ENCODE measurements at regions not wholly inside any gene's neighbourhood (a gene's known extent, or its start where the extent isn't known, plus 50 kb on each side); places are given as distances from the start of the nearest gene placed in this dataset.
"Not testable (repeated sequence)": the region's sequence is repeated elsewhere in the genome, so short reads cannot be mapped to it uniquely, and the experiment has no call there.

- no peak for DNase-seq
Observed at GRCh38 chr21:24436236-24436635, 1171.0 kb downstream of the MRPL39 start.

- DNase-seq, result no peak
Observed at GRCh38 chr21:24428591-24429199, 1178.6 kb downstream of the MRPL39 start.

GRCh38 chr21:24424776-24425175 is 1182.5 kb downstream of the MRPL39 start:
- no peak for DNase-seq

GRCh38 chr21:24423546-24423945 is 1183.7 kb downstream of the MRPL39 start:
- DNase-seq, result no peak

- DNase-seq, result no peak
Observed at GRCh38 chr21:24420689-24421088, 1186.6 kb downstream of the MRPL39 start.

GRCh38 chr21:24419641-24420040 is 1187.6 kb downstream of the MRPL39 start:
- DNase-seq, result not testable (repeated sequence)

GRCh38 chr21:24418671-24419070 is 1188.6 kb downstream of the MRPL39 start:
- no peak for DNase-seq

- no peak for DNase-seq
Observed at GRCh38 chr21:24411429-24411828, 1195.9 kb downstream of the MRPL39 start.

- DNase-seq, result no peak
Observed at GRCh38 chr21:24403221-24403620, 1204.1 kb downstream of the MRPL39 start.

- no peak for DNase-seq
Observed at GRCh38 chr21:24395320-24395923, 1211.9 kb downstream of the MRPL39 start.

- DNase-seq, result no peak
Observed at GRCh38 chr21:24375201-24375600, 1232.1 kb downstream of the MRPL39 start.

GRCh38 chr21:24372506-24372905 is 1234.8 kb downstream of the MRPL39 start:
- DNase-seq, result no peak

- DNase-seq, result no peak
Observed at GRCh38 chr21:24369746-24370145, 1237.5 kb downstream of the MRPL39 start.

GRCh38 chr21:24369278-24369677 is 1238.0 kb downstream of the MRPL39 start:
- no peak for DNase-seq

- DNase-seq, result no peak
Observed at GRCh38 chr21:24367936-24368335, 1239.3 kb downstream of the MRPL39 start.

GRCh38 chr21:24353492-24353891 is 1253.8 kb downstream of the MRPL39 start:
- DNase-seq, result no peak

GRCh38 chr21:24339406-24339805 is 1267.9 kb downstream of the MRPL39 start:
- no peak for DNase-seq

- no peak for DNase-seq
Observed at GRCh38 chr21:24336491-24336890, 1270.8 kb downstream of the MRPL39 start.

GRCh38 chr21:24323536-24323935 is 1283.7 kb downstream of the MRPL39 start:
- no peak for DNase-seq

GRCh38 chr21:24316277-24316922 is 1290.9 kb downstream of the MRPL39 start:
- DNase-seq, result no peak

GRCh38 chr21:24310788-24311187 is 1296.5 kb downstream of the MRPL39 start:
- DNase-seq, result no peak

- no peak for DNase-seq
Observed at GRCh38 chr21:24308183-24308582, 1299.1 kb downstream of the MRPL39 start.

- DNase-seq, result no peak
Observed at GRCh38 chr21:24302400-24302799, 1304.9 kb downstream of the MRPL39 start.

- DNase-seq, result no peak
Observed at GRCh38 chr21:24298040-24298439, 1309.2 kb downstream of the MRPL39 start.

GRCh38 chr21:24294171-24294570 is 1313.1 kb downstream of the MRPL39 start:
- DNase-seq, result no peak

Measured in NCI-H2029 treated with DMSO at 0.1 percent for 48 hours (cell line).